NCI-H524 treated with DMSO at 0.1 percent for 48 hours (cell line): ENCODE measurements at regions not wholly inside any gene's neighbourhood (a gene's known extent, or its start where the extent isn't known, plus 50 kb on each side); places are given as distances from the start of the nearest gene placed in this dataset.
"Not testable (repeated sequence)": the region's sequence is repeated elsewhere in the genome, so short reads cannot be mapped to it uniquely, and the experiment has no call there.

ENCODE experiments used
- DNase-seq: peaks from one replicate; lab custom pipeline; 2025; lab: John Stamatoyannopoulos, UW

DNA sequence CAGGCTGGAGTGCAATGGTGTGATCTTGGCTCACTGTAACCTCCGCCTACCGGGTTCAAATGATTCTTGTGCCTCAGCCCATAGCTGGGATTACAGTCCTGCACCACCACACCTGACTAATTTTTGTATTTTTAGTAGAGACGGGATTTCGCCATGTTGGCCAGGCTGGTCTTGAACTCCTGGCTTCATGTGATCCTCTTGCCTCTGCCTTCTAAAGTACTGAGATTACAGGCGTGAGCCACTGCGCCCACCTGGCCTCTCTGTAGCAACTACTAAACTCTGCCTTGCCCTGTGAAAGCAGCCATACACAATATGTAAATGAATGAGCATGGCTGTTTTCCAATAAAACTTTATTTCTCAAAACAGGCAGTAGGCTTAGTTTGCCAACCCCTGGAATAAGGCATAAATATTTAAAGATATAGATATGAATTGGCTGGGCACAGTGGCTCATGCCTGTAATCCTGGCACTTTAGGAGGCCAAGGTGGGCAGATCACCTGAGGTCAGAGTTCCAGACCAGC, 127.9 kb upstream of the ZNF217 start:
- not testable (repeated sequence) for DNase-seq

GRCh38 chr20:53719171-53719803, 125.6 kb upstream of the ZNF217 start:
- DNase-seq = not testable (repeated sequence)

GRCh38 chr20:53718142-53719021, 124.7 kb upstream of the ZNF217 start:
- DNase-seq = peak; percentile 98

DNA sequence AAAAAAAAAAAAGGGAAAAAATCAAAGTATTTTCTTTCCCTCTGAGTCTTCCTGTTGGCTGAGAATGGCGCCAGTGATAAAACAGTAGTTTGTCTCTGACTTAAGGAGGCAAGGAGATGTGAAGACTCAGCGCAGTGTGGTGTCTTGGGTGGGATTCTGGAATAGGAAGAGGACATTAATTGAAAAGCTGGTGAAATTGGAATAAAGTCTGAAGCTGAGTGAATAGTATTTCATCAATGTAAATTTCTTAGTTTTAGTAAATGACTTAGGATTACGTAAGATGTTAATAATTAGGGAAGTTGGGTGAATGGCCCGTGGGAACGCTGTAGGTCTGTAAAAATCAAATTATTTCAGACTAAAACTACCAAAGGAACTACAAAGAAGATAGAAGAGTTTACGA, 122.8 kb upstream of the ZNF217 start:
- no peak for DNase-seq

DNA sequence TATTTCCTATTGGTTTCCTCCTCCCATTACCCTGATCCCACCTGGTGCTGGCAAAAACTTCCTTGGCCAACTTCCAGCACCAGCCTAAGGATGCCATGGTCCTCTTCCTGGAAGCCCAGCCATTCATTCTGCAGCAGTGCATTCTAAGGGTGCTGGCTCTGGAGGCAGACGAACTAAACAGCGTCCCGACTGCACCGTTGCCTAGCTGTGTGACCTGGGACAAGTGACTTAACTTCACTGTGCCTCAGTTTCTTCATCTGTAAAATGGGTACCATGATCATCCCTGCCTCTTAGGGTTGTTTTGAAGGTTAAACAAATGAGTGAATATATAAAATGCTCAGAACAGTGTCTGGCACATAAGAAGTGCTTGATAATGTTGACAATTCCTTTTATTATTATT, 120.9 kb upstream of the ZNF217 start:
- no peak for DNase-seq

DNA sequence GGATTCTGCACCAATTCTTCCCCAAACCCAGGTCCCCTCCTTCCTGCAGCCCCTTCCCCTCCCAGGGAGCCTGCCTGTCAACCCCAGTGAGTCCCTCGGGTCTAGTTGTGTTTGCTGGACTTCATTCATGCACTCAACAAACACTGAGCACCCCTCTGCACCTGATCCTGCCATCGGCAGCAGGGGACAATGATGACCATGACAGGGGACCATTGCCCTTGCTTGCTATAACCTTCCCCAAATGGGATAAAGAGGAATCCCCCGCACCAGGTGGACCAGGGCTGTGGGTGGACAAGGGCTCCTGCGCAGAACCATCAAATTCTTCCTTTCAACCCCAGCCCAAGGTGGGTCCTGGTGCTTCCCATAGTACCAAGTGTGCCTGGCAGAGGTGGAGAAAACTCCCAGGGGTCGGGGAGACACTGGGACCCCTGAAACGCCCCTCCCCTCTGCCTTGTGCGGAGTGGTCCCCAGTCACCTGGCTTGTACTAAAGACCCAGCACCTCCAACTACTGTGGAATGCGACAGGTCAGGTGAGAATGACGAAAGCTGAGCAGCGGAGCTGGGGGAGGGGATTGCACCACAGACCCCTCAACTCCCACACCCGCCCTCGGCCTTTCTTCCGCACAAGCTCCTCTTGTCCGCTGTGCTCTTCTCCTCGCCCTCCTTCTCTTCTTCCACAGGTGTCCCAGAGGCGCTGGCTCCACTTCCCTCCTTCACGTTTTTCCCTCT, 119.9 kb upstream of the ZNF217 start:
- no peak for DNase-seq

GRCh38 chr20:53712212-53712977, 118.8 kb upstream of the ZNF217 start:
- DNase-seq = no peak

DNA sequence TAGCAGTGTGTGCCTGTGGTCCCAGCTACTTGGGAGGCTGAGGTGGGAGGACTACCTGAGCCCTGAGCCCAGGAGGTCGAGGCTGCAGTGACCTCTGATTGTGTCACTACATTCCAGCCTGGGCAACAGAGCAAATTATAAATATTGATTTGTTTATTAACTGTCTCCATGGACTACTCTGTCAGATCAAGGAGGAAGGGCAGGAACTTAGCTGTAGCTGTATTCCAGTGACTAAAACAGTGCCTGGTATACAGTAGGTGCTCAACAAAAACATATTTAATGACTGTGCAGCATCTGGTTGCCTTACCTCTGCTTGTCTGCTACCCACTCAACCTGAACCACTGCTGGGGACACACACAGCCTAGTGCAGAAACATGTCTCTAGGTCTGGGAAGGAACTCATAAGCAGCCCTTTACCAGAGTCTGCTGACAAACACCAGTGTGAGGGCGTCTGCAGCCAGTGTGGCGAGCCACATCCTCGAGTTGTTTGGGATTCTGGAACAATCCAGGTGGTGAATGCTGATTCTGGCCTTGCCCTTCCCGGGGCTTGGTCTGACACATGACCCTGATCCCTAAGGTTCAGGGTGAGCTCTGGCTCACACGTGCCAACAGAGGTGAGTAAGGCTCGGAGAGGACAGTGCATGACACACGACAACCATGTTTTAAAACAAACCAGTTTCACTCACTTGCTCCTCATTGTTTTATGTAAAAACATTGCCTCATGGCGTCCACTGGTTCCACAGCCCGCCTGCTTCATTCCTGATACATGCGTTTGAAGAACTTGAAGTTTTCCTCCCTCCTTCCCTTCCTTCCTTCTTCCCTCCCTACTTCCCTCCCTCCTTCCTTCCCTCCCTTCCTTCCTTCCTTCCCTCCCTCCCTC, 117.9 kb upstream of the ZNF217 start:
- DNase-seq = no peak

DNA sequence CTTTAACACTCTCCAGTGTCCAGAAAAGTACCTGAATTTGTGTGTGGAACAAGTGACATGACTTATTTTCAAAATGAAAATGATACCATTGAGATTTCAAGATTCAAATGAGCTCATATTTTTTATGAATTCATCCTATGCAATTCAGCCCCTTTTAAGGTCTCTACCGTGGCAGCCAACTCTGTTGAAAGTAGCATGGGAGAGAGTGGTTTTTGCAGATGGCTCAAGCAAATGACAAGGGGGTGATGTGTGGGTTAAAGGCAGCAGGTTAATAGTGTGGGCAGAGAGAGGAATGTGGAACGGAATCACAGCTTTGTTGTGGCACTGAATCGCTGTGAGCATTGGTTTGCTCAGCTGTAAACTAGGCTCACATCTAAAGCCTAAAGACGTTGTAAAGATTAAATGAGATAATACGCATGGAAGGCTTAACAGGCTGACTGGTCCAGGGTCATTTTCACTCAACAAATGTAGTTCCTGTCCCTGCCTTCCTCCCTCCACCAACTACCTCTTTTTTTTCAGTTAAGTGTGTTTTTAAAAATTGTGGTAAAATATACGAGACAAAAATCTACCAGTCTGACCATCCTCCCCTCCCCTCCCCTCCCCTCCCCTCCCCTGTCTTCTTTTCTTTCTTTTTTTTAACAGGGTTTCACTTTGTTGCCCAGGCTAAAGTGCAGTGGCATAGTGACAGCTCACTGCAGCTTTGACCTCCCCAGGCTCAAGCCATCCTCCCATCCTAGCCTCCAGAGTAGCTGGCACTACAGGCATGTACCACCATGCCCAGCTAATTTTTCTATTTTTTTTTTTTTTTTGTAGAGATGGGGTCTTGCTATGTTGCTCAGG, 114.7 kb upstream of the ZNF217 start:
- no peak for DNase-seq

DNA sequence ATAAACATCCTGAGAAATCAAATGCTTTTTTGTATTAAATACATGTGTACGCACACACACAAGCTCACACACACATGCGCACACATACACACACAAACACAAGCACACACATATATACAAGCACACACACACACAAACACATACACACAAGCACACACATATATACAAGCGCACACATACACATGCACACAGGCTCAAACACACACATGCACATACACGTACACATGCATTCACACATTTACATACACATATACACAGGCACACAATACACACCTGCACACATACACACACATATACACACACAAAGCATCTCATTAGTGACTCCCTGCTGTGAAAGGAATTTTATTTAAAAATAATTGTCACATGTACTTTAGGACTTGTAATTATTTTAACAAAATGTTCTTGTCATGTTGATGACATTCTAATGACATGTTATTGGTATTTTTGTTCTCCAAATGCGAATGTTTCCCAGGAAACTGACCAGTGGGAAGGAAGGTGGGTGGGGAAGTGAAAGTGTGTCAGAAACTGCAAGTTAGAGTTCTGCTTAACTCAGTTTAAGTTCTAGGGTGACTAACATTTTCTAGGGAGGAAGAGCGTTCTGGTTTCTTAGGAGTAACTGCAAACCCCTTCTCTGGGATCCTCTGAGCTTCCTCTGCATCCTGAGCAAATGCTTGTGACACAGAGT, 113.9 kb upstream of the ZNF217 start:
- no peak for DNase-seq

DNA sequence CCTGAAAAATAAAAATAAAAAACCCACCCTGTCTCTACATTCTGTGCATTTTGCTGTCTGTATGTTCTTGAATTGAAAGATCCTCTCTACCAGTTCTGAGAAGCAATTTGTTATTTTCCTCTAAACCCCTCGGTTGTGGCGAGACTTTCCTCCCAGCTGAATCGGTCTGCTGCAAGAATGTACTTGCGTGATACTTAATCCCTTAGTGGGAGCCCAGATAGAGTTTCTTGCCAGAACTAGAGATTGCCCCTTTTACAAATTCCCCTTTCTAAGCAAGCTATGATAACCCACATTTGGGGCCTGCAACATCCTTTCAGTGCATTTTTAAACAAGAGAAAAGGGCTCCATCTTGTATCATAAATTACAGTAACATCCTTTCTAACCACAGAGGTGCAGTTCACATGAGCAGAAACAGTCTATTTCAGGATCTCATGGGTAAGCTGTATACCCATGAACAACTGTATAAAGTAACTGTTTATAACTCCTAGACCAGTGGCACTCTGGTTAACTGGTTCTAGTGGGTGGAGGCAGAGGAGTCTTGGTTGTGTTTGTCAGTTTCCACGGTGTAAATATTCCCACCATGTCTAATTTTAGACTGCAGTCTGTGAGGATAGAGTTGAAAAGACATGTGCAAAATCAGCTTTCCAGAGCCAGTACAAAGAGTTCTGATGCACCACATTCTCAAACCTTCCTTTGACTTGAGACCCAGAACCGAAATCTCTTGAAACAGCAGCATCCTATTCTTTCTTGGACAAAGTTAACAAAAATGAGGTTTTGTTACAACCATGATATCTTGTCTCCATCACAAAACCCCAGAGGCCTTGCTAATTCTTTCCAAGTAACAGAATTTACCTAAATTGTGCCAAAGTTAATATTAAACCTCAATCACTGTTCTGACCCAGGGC, 113.1 kb upstream of the ZNF217 start:
- peak; percentile 33 for DNase-seq

GRCh38 chr20:53706008-53706465, 112.4 kb upstream of the ZNF217 start:
- no peak for DNase-seq

- no peak for DNase-seq
Observed at GRCh38 chr20:53702617-53703016, 109.0 kb upstream of the ZNF217 start.

DNA sequence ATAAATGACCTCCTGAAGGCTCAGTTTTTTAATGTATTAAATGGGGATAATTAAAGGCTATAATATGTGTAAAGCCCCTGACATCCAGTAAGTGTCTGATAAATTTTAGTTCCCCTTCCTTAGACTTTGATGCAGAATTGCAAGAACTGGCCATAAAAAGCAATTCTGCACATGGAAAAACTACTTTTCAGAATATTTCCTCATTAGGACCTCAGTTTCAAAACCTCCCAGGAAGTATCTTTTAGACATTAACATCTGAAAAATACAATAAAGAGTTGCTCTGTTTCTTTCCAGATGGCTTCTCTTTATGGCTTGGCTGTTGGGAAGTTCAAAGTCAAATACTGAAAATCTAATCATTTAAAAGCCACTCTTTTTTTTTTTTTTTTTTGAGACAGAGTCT, 106.3 kb upstream of the ZNF217 start:
- DNase-seq = no peak

- DNase-seq = no peak
Observed at GRCh38 chr20:53699085-53699674, 105.5 kb upstream of the ZNF217 start.

DNA sequence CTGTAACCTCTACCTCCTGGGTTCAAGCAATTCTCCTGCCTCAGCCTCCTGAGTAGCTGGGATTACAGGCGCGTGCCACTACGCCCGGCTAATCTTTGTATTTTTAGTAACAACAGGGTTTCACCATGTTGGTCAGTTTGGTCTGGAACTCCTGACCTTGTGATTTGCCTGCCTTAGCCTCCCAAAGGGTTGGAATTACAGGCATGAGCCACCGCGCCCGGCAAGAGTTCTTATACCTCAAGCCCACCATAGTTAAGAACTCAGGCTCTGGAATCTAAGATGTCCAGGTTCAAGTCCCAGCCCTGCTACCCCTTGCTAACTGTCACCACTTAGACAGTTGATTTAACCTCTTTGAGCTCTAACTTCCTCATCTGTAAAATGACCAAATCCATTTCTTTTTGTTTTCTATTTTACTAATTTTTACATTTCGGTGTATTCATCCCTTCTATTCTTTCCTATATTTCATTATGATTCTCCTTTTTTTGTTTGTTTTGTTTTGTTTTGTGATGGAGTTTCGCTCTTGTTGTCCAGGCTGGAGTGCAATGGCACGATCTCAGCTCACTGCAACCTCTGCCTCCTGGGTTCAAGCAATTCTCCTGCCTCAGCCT, 104.8 kb upstream of the ZNF217 start:
- no peak for DNase-seq

- no peak for DNase-seq
Observed at GRCh38 chr20:53695797-53696527, 102.3 kb upstream of the ZNF217 start.
